ENCODE measurements at regions not wholly inside any gene's neighbourhood (a gene's known extent, or its start where the extent isn't known, plus 50 kb on each side); places are given as distances from the start of the nearest gene placed in this dataset.

- Histone ChIP-seq H3K27me3 (ENCODE audit: control insufficient read depth, insufficient read depth, low read length) (no peaks in the 10 kb centered on the region), H3K9me3 (ENCODE audit: control insufficient read depth in 2 of 2, low read length in 2 of 2) (no peaks in the 10 kb centered on the region), H3K36me3 (ENCODE audit: control insufficient read depth, insufficient read depth, low read length) (no peaks in the 10 kb centered on the region), H3K4me3 (ENCODE audit: low read depth, low read length) (no peak overlapping the region), H3K27ac (ENCODE audit: insufficient read depth, low read length, poor library complexity, severe bottlenecking) (no peak overlapping the region), H3K4me1 (ENCODE audit: control insufficient read depth, insufficient read depth, low read length, poor library complexity, severe bottlenecking) (no peaks in the 10 kb centered on the region)
- H3K27me3 Mint-ChIP-seq: no peaks in the 10 kb centered on the region
- H3K9me3 Mint-ChIP-seq: peaks cover 0 to 4% (median 1%) of the 10 kb centered on the region in 7 donors
- no peak overlapping the region for H3K27ac Mint-ChIP-seq
- ATAC-seq (ENCODE audit: low read depth in 2 of 2) (no peak), DNase-seq (no peak)
- H3K4me1 Mint-ChIP-seq: no peaks in the 10 kb centered on the region
- no peaks in the 10 kb centered on the region for H3K36me3 Mint-ChIP-seq
- no peak overlapping the region for H3K4me3 Mint-ChIP-seq
Observed at GRCh38 chr1:195251900-195252299, 1356.3 kb downstream of the KCNT2 start.

DNA sequence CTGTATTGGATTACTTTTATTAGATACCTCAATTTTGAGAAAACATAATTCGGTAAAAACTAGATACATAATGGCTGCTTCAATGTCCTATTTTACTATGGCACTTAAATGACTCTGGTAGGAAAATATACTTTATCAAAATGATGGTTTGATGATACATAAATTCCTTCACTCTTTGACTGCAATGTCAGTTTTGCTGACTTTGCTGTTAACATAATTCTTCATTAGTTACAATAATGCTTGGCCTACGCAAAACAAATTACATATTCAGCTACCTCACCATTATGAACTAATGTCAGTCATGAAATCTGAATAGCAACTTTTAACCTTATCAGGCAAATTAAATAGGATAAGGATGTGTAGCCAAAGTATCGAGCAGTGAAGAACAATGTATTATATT, 1364.7 kb downstream of the KCNT2 start:
- H3K9me3 ChIP-seq (ENCODE audit: control insufficient read depth in 2 of 2, low read length in 2 of 2): no peaks in the 10 kb centered on the region
- no peak overlapping the region for H3K4me3 ChIP-seq (ENCODE audit: low read depth, low read length)
- Mint-ChIP-seq H3K4me1 (no peaks in the 10 kb centered on the region), H3K4me3 (no peak overlapping the region), H3K27me3 (no peaks in the 10 kb centered on the region), H3K36me3 (no peaks in the 10 kb centered on the region), H3K27ac (no peak overlapping the region), H3K9me3 (peaks cover 0 to 6% (median 0%) of the 10 kb centered on the region in 7 donors)
- no peak for DNase-seq
- no peak for ATAC-seq (ENCODE audit: low read depth in 2 of 2)
- H3K4me1 ChIP-seq (ENCODE audit: control insufficient read depth, insufficient read depth, low read length, poor library complexity, severe bottlenecking): no peaks in the 10 kb centered on the region
- no peak overlapping the region for H3K27ac ChIP-seq (ENCODE audit: insufficient read depth, low read length, poor library complexity, severe bottlenecking)
- no peaks in the 10 kb centered on the region for H3K36me3 ChIP-seq (ENCODE audit: control insufficient read depth, insufficient read depth, low read length)
- H3K27me3 ChIP-seq (ENCODE audit: control insufficient read depth, insufficient read depth, low read length): no peaks in the 10 kb centered on the region

GRCh38 chr1:195241066-195241465, 1367.2 kb downstream of the KCNT2 start:
- H3K4me3 Mint-ChIP-seq: no peak overlapping the region
- Histone ChIP-seq H3K36me3 (ENCODE audit: control insufficient read depth, insufficient read depth, low read length) (no peaks in the 10 kb centered on the region), H3K27ac (ENCODE audit: insufficient read depth, low read length, poor library complexity, severe bottlenecking) (no peak overlapping the region), H3K4me3 (ENCODE audit: low read depth, low read length) (no peak overlapping the region), H3K9me3 (ENCODE audit: control insufficient read depth in 2 of 2, low read length in 2 of 2) (no peaks in the 10 kb centered on the region), H3K27me3 (ENCODE audit: control insufficient read depth, insufficient read depth, low read length) (no peaks in the 10 kb centered on the region), H3K4me1 (ENCODE audit: control insufficient read depth, insufficient read depth, low read length, poor library complexity, severe bottlenecking) (no peaks in the 10 kb centered on the region)
- H3K27me3 Mint-ChIP-seq: no peaks in the 10 kb centered on the region
- H3K4me1 Mint-ChIP-seq: no peaks in the 10 kb centered on the region
- H3K36me3 Mint-ChIP-seq: no peaks in the 10 kb centered on the region
- ATAC-seq (ENCODE audit: low read depth in 2 of 2) (no peak), DNase-seq (no peak)
- H3K27ac Mint-ChIP-seq: no peak overlapping the region
- peaks cover 0 to 6% (median 0%) of the 10 kb centered on the region in 7 donors for H3K9me3 Mint-ChIP-seq

- Mint-ChIP-seq H3K4me3 (no peak overlapping the region), H3K36me3 (no peaks in the 10 kb centered on the region), H3K27me3 (no peaks in the 10 kb centered on the region), H3K27ac (no peak overlapping the region), H3K4me1 (no peaks in the 10 kb centered on the region), H3K9me3 (peaks cover 0 to 6% (median 0%) of the 10 kb centered on the region in 7 donors)
- no peak for DNase-seq
- H3K4me1 ChIP-seq (ENCODE audit: control insufficient read depth, insufficient read depth, low read length, poor library complexity, severe bottlenecking): no peaks in the 10 kb centered on the region
- H3K9me3 ChIP-seq (ENCODE audit: control insufficient read depth in 2 of 2, low read length in 2 of 2): no peaks in the 10 kb centered on the region
- ATAC-seq (ENCODE audit: low read depth in 2 of 2): peak in 1 of 2 donors; percentile 14
- no peaks in the 10 kb centered on the region for H3K36me3 ChIP-seq (ENCODE audit: control insufficient read depth, insufficient read depth, low read length)
- H3K27me3 ChIP-seq (ENCODE audit: control insufficient read depth, insufficient read depth, low read length): no peaks in the 10 kb centered on the region
- H3K4me3 ChIP-seq (ENCODE audit: low read depth, low read length): no peak overlapping the region
- H3K27ac ChIP-seq (ENCODE audit: insufficient read depth, low read length, poor library complexity, severe bottlenecking): no peak overlapping the region
Observed at GRCh38 chr1:195238313-195238712, 1369.9 kb downstream of the KCNT2 start.

DNA sequence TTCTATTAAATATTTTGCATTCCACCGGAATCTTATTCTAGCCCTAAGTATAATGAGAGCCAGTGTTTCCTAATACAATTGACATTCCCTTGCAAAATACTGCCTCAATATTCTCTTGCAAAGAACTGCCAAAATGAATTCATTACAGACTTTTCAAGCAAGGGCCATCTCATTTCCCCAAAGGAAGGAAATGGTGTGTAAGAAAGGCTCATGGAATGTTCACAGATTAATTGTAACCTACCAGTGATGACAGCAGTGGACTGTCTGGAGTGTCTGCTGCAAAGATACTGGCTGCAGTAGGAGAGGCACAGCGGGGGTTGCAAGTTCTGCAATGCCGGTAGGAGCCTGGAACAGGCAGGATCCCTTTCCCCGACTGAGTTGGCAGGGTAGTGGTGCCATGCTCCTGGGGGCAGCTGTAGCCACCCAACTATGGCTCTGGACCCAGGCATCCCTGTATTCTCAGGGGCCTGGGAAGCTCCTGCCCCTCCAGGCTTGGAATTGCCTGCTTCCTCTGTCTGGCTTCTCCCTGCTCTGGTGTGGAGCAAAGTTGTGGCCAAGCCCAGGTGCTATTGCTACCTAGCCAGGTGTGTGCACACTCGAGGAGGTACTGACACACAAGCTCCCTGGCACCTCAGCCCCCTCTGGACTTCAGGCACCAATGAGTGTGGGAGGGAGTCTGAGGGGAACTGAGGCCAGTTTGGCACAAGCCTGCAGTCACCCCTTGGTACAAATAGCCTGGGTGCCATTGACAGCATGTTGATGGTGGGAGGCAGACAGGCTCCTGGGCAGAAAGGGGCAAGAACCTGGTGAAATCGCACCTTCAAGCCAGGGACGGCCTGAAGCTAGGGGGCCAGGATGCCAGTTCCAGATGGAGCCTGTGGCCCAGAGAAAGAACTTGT, 1371.0 kb downstream of the KCNT2 start:
- Mint-ChIP-seq H3K4me3 (no peak overlapping the region), H3K4me1 (no peaks in the 10 kb centered on the region), H3K36me3 (no peaks in the 10 kb centered on the region), H3K9me3 (peaks cover 0 to 6% (median 0%) of the 10 kb centered on the region in 7 donors), H3K27ac (no peak overlapping the region), H3K27me3 (no peaks in the 10 kb centered on the region)
- Histone ChIP-seq H3K4me3 (ENCODE audit: low read depth, low read length) (no peak overlapping the region), H3K27ac (ENCODE audit: insufficient read depth, low read length, poor library complexity, severe bottlenecking) (no peak overlapping the region), H3K36me3 (ENCODE audit: control insufficient read depth, insufficient read depth, low read length) (no peaks in the 10 kb centered on the region), H3K27me3 (ENCODE audit: control insufficient read depth, insufficient read depth, low read length) (no peaks in the 10 kb centered on the region), H3K9me3 (ENCODE audit: control insufficient read depth in 2 of 2, low read length in 2 of 2) (no peaks in the 10 kb centered on the region), H3K4me1 (ENCODE audit: control insufficient read depth, insufficient read depth, low read length, poor library complexity, severe bottlenecking) (no peaks in the 10 kb centered on the region)
- ATAC-seq (ENCODE audit: low read depth in 2 of 2) (peak in 1 of 2 donors; percentile 21), DNase-seq (no peak)

GRCh38 chr1:195218428-195219212, 1389.6 kb downstream of the KCNT2 start:
- no peaks in the 10 kb centered on the region for H3K27me3 Mint-ChIP-seq
- ATAC-seq (ENCODE audit: low read depth in 2 of 2) (no peak), DNase-seq (no peak)
- Histone ChIP-seq H3K27ac (ENCODE audit: insufficient read depth, low read length, poor library complexity, severe bottlenecking) (no peak overlapping the region), H3K4me3 (ENCODE audit: low read depth, low read length) (no peak overlapping the region), H3K9me3 (ENCODE audit: control insufficient read depth in 2 of 2, low read length in 2 of 2) (no peaks in the 10 kb centered on the region), H3K36me3 (ENCODE audit: control insufficient read depth, insufficient read depth, low read length) (no peaks in the 10 kb centered on the region), H3K4me1 (ENCODE audit: control insufficient read depth, insufficient read depth, low read length, poor library complexity, severe bottlenecking) (no peaks in the 10 kb centered on the region), H3K27me3 (ENCODE audit: control insufficient read depth, insufficient read depth, low read length) (no peaks in the 10 kb centered on the region)
- no peak overlapping the region for H3K4me3 Mint-ChIP-seq
- H3K36me3 Mint-ChIP-seq: no peaks in the 10 kb centered on the region
- no peaks in the 10 kb centered on the region for H3K4me1 Mint-ChIP-seq
- H3K9me3 Mint-ChIP-seq: peaks cover 0 to 3% (median 0%) of the 10 kb centered on the region in 7 donors
- no peak overlapping the region for H3K27ac Mint-ChIP-seq

GRCh38 chr1:195202241-195202640, 1406.0 kb downstream of the KCNT2 start:
- Mint-ChIP-seq H3K4me1 (peaks cover 0 to 5% (median 1%) of the 10 kb centered on the region in 4 donors), H3K4me3 (no peak overlapping the region), H3K27me3 (peaks cover 5% of the 10 kb centered on the region), H3K27ac (no peak overlapping the region), H3K9me3 (peaks cover 0 to 6% (median 0%) of the 10 kb centered on the region in 7 donors), H3K36me3 (no peaks in the 10 kb centered on the region)
- Histone ChIP-seq H3K4me3 (ENCODE audit: low read depth, low read length) (no peak overlapping the region), H3K27ac (ENCODE audit: insufficient read depth, low read length, poor library complexity, severe bottlenecking) (no peak overlapping the region), H3K36me3 (ENCODE audit: control insufficient read depth, insufficient read depth, low read length) (no peaks in the 10 kb centered on the region), H3K4me1 (ENCODE audit: control insufficient read depth, insufficient read depth, low read length, poor library complexity, severe bottlenecking) (no peaks in the 10 kb centered on the region), H3K9me3 (ENCODE audit: control insufficient read depth in 2 of 2, low read length in 2 of 2) (no peaks in the 10 kb centered on the region), H3K27me3 (ENCODE audit: control insufficient read depth, insufficient read depth, low read length) (peaks cover 2% of the 10 kb centered on the region)
- no peak for DNase-seq
- no peak for ATAC-seq (ENCODE audit: low read depth in 2 of 2)

Measured in CD4-positive, CD25-positive, alpha-beta regulatory T cell (primary cell).